Ascending aorta (tissue), 2 donors: ENCODE measurements at regions not wholly inside any gene's neighbourhood (a gene's known extent, or its start where the extent isn't known, plus 50 kb on each side); places are given as distances from the start of the nearest gene placed in this dataset.

ENCODE experiments used
- DNase-seq, 2 donors: peaks; one replicate each; pipeline ENCODE4 v3.0.0-alpha.2; 2019; ENCODE audit warnings: low spot score in 2 of 2
- H3K27ac ChIP-seq, 2 donors: fragments of 200-600 bp; sonication (generic); one replicate each; pipeline ENCODE4 v1.5.1; 2016 to 2017; ENCODE audit warnings: mild to moderate bottlenecking in 1 of 2
- H3K27me3 ChIP-seq: fragments of 200-600 bp; sonication (generic); one replicate; pipeline ENCODE4 v1.5.1; 2017
- H3K36me3 ChIP-seq, 2 donors: fragments of 200-600 bp; sonication (generic); one replicate each; pipeline ENCODE4 v1.5.1; 2016
- H3K4me1 ChIP-seq, 2 donors: fragments of 200-600 bp; sonication (generic); one replicate each; pipeline ENCODE4 v1.5.1; 2016 to 2017; ENCODE audit warnings: mild to moderate bottlenecking in 1 of 2
- H3K4me3 ChIP-seq, 2 donors: fragments of 200-600 bp; sonication (generic); one replicate each; pipeline ENCODE4 v1.5.1; 2016 to 2017; ENCODE audit warnings: mild to moderate bottlenecking in 1 of 2
- H3K9me3 ChIP-seq, 2 donors: fragments of 200-600 bp; sonication (generic); one replicate each; pipeline ENCODE4 v1.5.1; 2016
- CTCF ChIP-seq, 3 experiments: fragments of 200-600 bp in 2 of 3; fragments of 450-650 bp in 1 of 3; sonication (generic) in 2 of 3; IDR thresholded peaks; one replicate each; pipeline ENCODE4 v1.5.1; 2016 to 2019; ENCODE audit warnings: antibody characterized with exemption in 3 of 3, mild to moderate bottlenecking in 1 of 3, moderate library complexity in 1 of 3
- intact Hi-C: fragments of 100-400 bp; cut with DNase I; formaldehyde crosslinking; loops from one replicate; pipeline ENCODE4 v1.15.1; 2023

- H3K4me3 ChIP-seq = no peak overlapping the region
- no peaks in the 10 kb centered on the region for H3K9me3 ChIP-seq
- H3K36me3 ChIP-seq = no peaks in the 10 kb centered on the region
- no peaks in the 10 kb centered on the region for H3K27me3 ChIP-seq
- no peak for DNase-seq
- no peaks in the 10 kb centered on the region for H3K4me1 ChIP-seq
- no peak overlapping the region for H3K27ac ChIP-seq
- no peak for TF ChIP-seq CTCF (IDR thresholded peaks at IDR 0.05)
- intact Hi-C loops = no loop called here
Observed at GRCh38 chr4:181507938-181508337, 735.3 kb upstream of the TENM3 start.

- Histone ChIP-seq H3K4me3 (no peak overlapping the region), H3K36me3 (no peaks in the 10 kb centered on the region), H3K9me3 (no peaks in the 10 kb centered on the region), H3K4me1 (no peaks in the 10 kb centered on the region), H3K27me3 (no peaks in the 10 kb centered on the region), H3K27ac (no peak overlapping the region)
- no peak for TF ChIP-seq CTCF (IDR thresholded peaks at IDR 0.05)
- intact Hi-C loops = no loop called here
- no peak for DNase-seq
Observed at GRCh38 chr4:181508601-181509000, 734.6 kb upstream of the TENM3 start.

GRCh38 chr4:181509073-181509472 is 734.1 kb upstream of the TENM3 start:
- TF ChIP-seq CTCF (IDR thresholded peaks at IDR 0.05) = no peak

GRCh38 chr4:181517491-181517890 is 725.7 kb upstream of the TENM3 start:
- Histone ChIP-seq H3K4me3 (no peak overlapping the region), H3K27me3 (no peaks in the 10 kb centered on the region), H3K9me3 (no peaks in the 10 kb centered on the region), H3K27ac (no peak overlapping the region), H3K4me1 (no peaks in the 10 kb centered on the region), H3K36me3 (no peaks in the 10 kb centered on the region)
- DNase-seq = no peak
- intact Hi-C loops = no loop called here
- TF ChIP-seq CTCF (IDR thresholded peaks at IDR 0.05) = no peak

More at GRCh38 chr4:181509073-181509472, 734.1 kb upstream of the TENM3 start:
- H3K4me3 ChIP-seq = no peak overlapping the region
- intact Hi-C loops = no loop called here
- H3K9me3 ChIP-seq = no peaks in the 10 kb centered on the region
- no peaks in the 10 kb centered on the region for H3K36me3 ChIP-seq
- no peak overlapping the region for H3K27ac ChIP-seq
- DNase-seq = no peak
- H3K27me3 ChIP-seq = no peaks in the 10 kb centered on the region
- H3K4me1 ChIP-seq = no peaks in the 10 kb centered on the region

GRCh38 chr4:181520790-181521189 is 722.4 kb upstream of the TENM3 start:
- H3K27ac ChIP-seq = no peak overlapping the region
- H3K4me1 ChIP-seq = no peaks in the 10 kb centered on the region
- no peaks in the 10 kb centered on the region for H3K36me3 ChIP-seq
- intact Hi-C loops = no loop called here
- H3K4me3 ChIP-seq = no peak overlapping the region
- H3K27me3 ChIP-seq = no peaks in the 10 kb centered on the region
- no peak for TF ChIP-seq CTCF (IDR thresholded peaks at IDR 0.05)
- no peaks in the 10 kb centered on the region for H3K9me3 ChIP-seq
- no peak for DNase-seq

GRCh38 chr4:181523973-181524372 is 719.2 kb upstream of the TENM3 start:
- Histone ChIP-seq H3K27ac (no peak overlapping the region), H3K4me3 (no peak overlapping the region), H3K9me3 (no peaks in the 10 kb centered on the region), H3K4me1 (no peaks in the 10 kb centered on the region), H3K36me3 (no peaks in the 10 kb centered on the region), H3K27me3 (no peaks in the 10 kb centered on the region)
- intact Hi-C loops = no loop called here
- DNase-seq = no peak
- TF ChIP-seq CTCF (IDR thresholded peaks at IDR 0.05) = no peak
